Right lobe of liver (tissue), 4 donors: ENCODE measurements at regions not wholly inside any gene's neighbourhood (a gene's known extent, or its start where the extent isn't known, plus 50 kb on each side); places are given as distances from the start of the nearest gene placed in this dataset.

Experiments
- POLR2A ChIP-seq: fragments of 450-650 bp; IDR thresholded peaks from one replicate; pipeline ENCODE4 v1.6.1; 2017; ENCODE audit warnings: antibody characterized with exemption, mild to moderate bottlenecking
- TF ChIP-seq, protein P1 (sequence below), 4 donors: fragments of 200-600 bp in 3 of 4; fragments of 450-650 bp in 1 of 4; IDR thresholded peaks; one replicate each; pipeline versions ENCODE4 v1.5.1 to v1.8.0; 2016 to 2022; ENCODE audit warnings: antibody characterized with exemption in 4 of 4, mild to moderate bottlenecking in 2 of 4
- donor health status: DM: no; HTN: no; CAD: no.
- donor health status: DM: no; HTN: no; CAD: no.
- donor health status: DM: no; HTN: yes; CAD: no.

GRCh38 chr21:28154121-28154520 lies 838.6 kb downstream of the LTN1 start:
- TF ChIP-seq POLR2A, result no peak
- TF ChIP-seq, protein P1, sequence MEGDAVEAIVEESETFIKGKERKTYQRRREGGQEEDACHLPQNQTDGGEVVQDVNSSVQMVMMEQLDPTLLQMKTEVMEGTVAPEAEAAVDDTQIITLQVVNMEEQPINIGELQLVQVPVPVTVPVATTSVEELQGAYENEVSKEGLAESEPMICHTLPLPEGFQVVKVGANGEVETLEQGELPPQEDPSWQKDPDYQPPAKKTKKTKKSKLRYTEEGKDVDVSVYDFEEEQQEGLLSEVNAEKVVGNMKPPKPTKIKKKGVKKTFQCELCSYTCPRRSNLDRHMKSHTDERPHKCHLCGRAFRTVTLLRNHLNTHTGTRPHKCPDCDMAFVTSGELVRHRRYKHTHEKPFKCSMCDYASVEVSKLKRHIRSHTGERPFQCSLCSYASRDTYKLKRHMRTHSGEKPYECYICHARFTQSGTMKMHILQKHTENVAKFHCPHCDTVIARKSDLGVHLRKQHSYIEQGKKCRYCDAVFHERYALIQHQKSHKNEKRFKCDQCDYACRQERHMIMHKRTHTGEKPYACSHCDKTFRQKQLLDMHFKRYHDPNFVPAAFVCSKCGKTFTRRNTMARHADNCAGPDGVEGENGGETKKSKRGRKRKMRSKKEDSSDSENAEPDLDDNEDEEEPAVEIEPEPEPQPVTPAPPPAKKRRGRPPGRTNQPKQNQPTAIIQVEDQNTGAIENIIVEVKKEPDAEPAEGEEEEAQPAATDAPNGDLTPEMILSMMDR (IDR thresholded peaks at IDR 0.05), result no peak
